IMR-90 (cell line): ENCODE measurements at regions not wholly inside any gene's neighbourhood (a gene's known extent, or its start where the extent isn't known, plus 50 kb on each side); places are given as distances from the start of the nearest gene placed in this dataset.

Source experiments
- ATAC-seq: fragments of 200-7000 bp; cut with Tn5 transposase; 2 replicates; pipeline ENCODE4 v1.9.1; 2020; ENCODE audit warnings: low read depth, mild to moderate bottlenecking, moderate library complexity
- BruUV-seq: library from RNA; stranded (reverse); fragments of 400-500 nt; replicated peaks from 2 replicates; lab custom pipeline; 2021; lab: Mats Ljungman, UMichigan
- CTCF ChIA-PET: fragments of 300-600 bp; formaldehyde crosslinking; extraction: SDS; loops from one replicate; lab custom pipeline; 2021; ENCODE audit warnings: antibody characterized with exemption; lab: Yijun Ruan, JAX
- POLR2A ChIA-PET: fragments of 300-600 bp; sonication (Branson Sonifier 250); formaldehyde crosslinking; loops from one replicate; lab custom pipeline; 2022; ENCODE audit warnings: antibody characterized with exemption; ENCODE audit not compliant: unreplicated experiment; lab: Charles Lee
- DNase-seq: peaks from one replicate; pipeline ENCODE4 v3.0.0; 2013
- H2AFZ ChIP-seq: replicated peaks from 2 replicates; pipeline ENCODE3; 2013; ENCODE audit warnings: low read length, mild to moderate bottlenecking; ENCODE audit not compliant: poor library complexity
- H2AK5ac ChIP-seq: 2 replicates; pipeline ENCODE4 v1.6.1; 2013; ENCODE audit warnings: low read depth, low read length, inconsistent platforms
- H2AK9ac ChIP-seq: replicated peaks from 2 replicates; pipeline ENCODE3; 2013; ENCODE audit warnings: mild to moderate bottlenecking, low read depth, low read length, moderate library complexity; ENCODE audit not compliant: poor library complexity
- H2BK120ac ChIP-seq: 2 replicates; pipeline ENCODE4 v1.6.1; 2013; ENCODE audit warnings: low read depth, low read length, inconsistent platforms
- H2BK15ac ChIP-seq: 3 replicates; pipeline ENCODE4 v1.6.1; 2013; ENCODE audit warnings: low read depth, low read length, inconsistent platforms
- H2BK20ac ChIP-seq: 2 replicates; pipeline ENCODE4 v1.6.1; 2013; ENCODE audit warnings: low read depth, mild to moderate bottlenecking, inconsistent platforms, low read length, moderate library complexity
- H2BK5ac ChIP-seq: 2 replicates; pipeline ENCODE4 v1.6.1; 2013; ENCODE audit warnings: mild to moderate bottlenecking, low read depth, low read length, inconsistent platforms; ENCODE audit not compliant: poor library complexity, severe bottlenecking
- H3K14ac ChIP-seq: replicated peaks from 2 replicates; pipeline ENCODE4 v1.6.1; 2013; ENCODE audit warnings: low read depth, low read length, inconsistent platforms
- H3K18ac ChIP-seq: 2 replicates; pipeline ENCODE4 v1.6.1; 2013; ENCODE audit warnings: low read depth, low read length, control low read depth
- H3K23ac ChIP-seq: 2 replicates; pipeline ENCODE4 v1.6.1; 2013; ENCODE audit warnings: low read depth, low read length, inconsistent platforms
- H3K27ac ChIP-seq: 2 replicates; pipeline ENCODE4 v1.5.1; 2013; ENCODE audit warnings: mild to moderate bottlenecking, control low read depth, low read length; ENCODE audit not compliant: insufficient read depth
- H3K27me3 ChIP-seq: 2 replicates; pipeline ENCODE4 v1.6.1; 2013; ENCODE audit warnings: low read length; ENCODE audit not compliant: control insufficient read depth, insufficient read depth
- H3K36me3 ChIP-seq: 2 replicates; pipeline ENCODE4 v1.6.1; 2013; ENCODE audit warnings: low read length, mixed read lengths; ENCODE audit not compliant: control insufficient read depth, insufficient read depth
- H3K4ac ChIP-seq: 2 replicates; pipeline ENCODE4 v1.6.1; 2013; ENCODE audit warnings: low read depth, low read length, inconsistent platforms
- H3K4me1 ChIP-seq: 2 replicates; pipeline ENCODE4 v1.6.1; 2013; ENCODE audit warnings: low read length, mixed read lengths; ENCODE audit not compliant: control insufficient read depth, insufficient read depth
- H3K4me2 ChIP-seq: 2 replicates; pipeline ENCODE4 v1.6.1; 2013; ENCODE audit warnings: low read depth, mild to moderate bottlenecking, control low read depth, low read length, moderate library complexity
- H3K4me3 ChIP-seq: 2 replicates; pipeline ENCODE4 v1.5.1; 2013; ENCODE audit warnings: low read depth, mild to moderate bottlenecking, control low read depth, low read length, moderate library complexity; ENCODE audit not compliant: insufficient read depth
- H3K56ac ChIP-seq: 2 replicates; pipeline ENCODE4 v1.6.1; 2013; ENCODE audit warnings: low read length, inconsistent platforms; ENCODE audit not compliant: insufficient read depth; ENCODE audit errors: extremely low read depth
- H3K79me1 ChIP-seq, 2 experiments: 2 replicates each; pipeline ENCODE4 v1.6.1; 2013; ENCODE audit warnings: low read length in 2 of 2, inconsistent platforms in 1 of 2, low read depth in 1 of 2
- H3K9ac ChIP-seq: 2 replicates; pipeline ENCODE4 v1.6.1; 2013; ENCODE audit warnings: low read depth, low read length, control low read depth
- H3K9me1 ChIP-seq: 2 replicates; pipeline ENCODE4 v1.6.1; 2013; ENCODE audit warnings: low read length, inconsistent platforms; ENCODE audit not compliant: insufficient read depth
- H3K9me3 ChIP-seq: 2 replicates; pipeline ENCODE4 v1.6.1; 2013; ENCODE audit warnings: low read length; ENCODE audit not compliant: control insufficient read depth, insufficient read depth
- H4K20me1 ChIP-seq: 2 replicates; pipeline ENCODE4 v1.6.1; 2013; ENCODE audit warnings: low read length, inconsistent platforms; ENCODE audit not compliant: insufficient read depth
- H4K5ac ChIP-seq: 2 replicates; pipeline ENCODE4 v1.6.1; 2013; ENCODE audit warnings: mild to moderate bottlenecking, low read depth, low read length, control low read depth
- H4K8ac ChIP-seq, 2 experiments: 2 replicates each; pipeline ENCODE4 v1.6.1; 2013; ENCODE audit warnings: low read depth in 2 of 2, low read length in 2 of 2, control low read depth in 1 of 2, inconsistent platforms in 1 of 2
- H4K91ac ChIP-seq: 2 replicates; pipeline ENCODE4 v1.6.1; 2013; ENCODE audit warnings: low read depth, low read length, inconsistent platforms; ENCODE audit not compliant: insufficient read depth
- MAZ ChIP-seq: IDR thresholded peaks from 2 replicates; pipeline ENCODE4 v1.6.1; 2012; ENCODE audit warnings: low read depth, mild to moderate bottlenecking, low read length, improper control_type of control experiment, moderate library complexity, borderline replicate concordance
- MXI1 ChIP-seq: IDR thresholded peaks from 2 replicates; pipeline ENCODE4 v1.6.1; 2012; ENCODE audit warnings: low read depth, mild to moderate bottlenecking, low read length, moderate library complexity, borderline replicate concordance
- POLR2A ChIP-seq: IDR thresholded peaks from 2 replicates; pipeline ENCODE4 v1.6.1; 2012; ENCODE audit warnings: mild to moderate bottlenecking, low read depth, low read length
- RFX5 ChIP-seq: IDR thresholded peaks from 2 replicates; pipeline ENCODE4 v1.8.0; 2012; ENCODE audit warnings: low read depth, mild to moderate bottlenecking, low read length, moderate library complexity
- SMC3 ChIP-seq: fragments of 150-350 bp; IDR thresholded peaks from 2 replicates; pipeline ENCODE4 v1.6.1; 2016; ENCODE audit warnings: low read depth, mild to moderate bottlenecking, antibody characterized with exemption, low read length, moderate library complexity
- WGBS, 2 experiments: methylation state at CpG; one replicate each; pipeline versions ENCODE4 v1.1.5 to v1.1.7; 2013; ENCODE audit warnings: missing lambda C conversion rate in 2 of 2; ENCODE audit not compliant: insufficient read length in 1 of 2; ENCODE audit errors: extremely low coverage in 2 of 2; 5-methylcytosine and 5-hydroxymethylcytosine counted together
- dilution Hi-C: fragments of 300-500 bp; cut with HindIII; formaldehyde crosslinking; loops from one replicate; pipeline ENCODE4 v1.14.3; 2018; ENCODE audit warnings: low sequenced_read_pairs; ENCODE audit not compliant: unreplicated experiment
- in situ Hi-C: fragments of 300-500 bp; cut with MboI; formaldehyde crosslinking; loops from 3 replicates; pipeline ENCODE4 v1.14.3; 2019; ENCODE audit warnings: low sequenced_read_pairs, inconsistent platforms, mixed read lengths
- intact Hi-C: fragments of 100-400 bp; cut with micrococcal nuclease; formaldehyde crosslinking; loops from 2 replicates; pipeline ENCODE4 v1.10.0; 2022

DNA sequence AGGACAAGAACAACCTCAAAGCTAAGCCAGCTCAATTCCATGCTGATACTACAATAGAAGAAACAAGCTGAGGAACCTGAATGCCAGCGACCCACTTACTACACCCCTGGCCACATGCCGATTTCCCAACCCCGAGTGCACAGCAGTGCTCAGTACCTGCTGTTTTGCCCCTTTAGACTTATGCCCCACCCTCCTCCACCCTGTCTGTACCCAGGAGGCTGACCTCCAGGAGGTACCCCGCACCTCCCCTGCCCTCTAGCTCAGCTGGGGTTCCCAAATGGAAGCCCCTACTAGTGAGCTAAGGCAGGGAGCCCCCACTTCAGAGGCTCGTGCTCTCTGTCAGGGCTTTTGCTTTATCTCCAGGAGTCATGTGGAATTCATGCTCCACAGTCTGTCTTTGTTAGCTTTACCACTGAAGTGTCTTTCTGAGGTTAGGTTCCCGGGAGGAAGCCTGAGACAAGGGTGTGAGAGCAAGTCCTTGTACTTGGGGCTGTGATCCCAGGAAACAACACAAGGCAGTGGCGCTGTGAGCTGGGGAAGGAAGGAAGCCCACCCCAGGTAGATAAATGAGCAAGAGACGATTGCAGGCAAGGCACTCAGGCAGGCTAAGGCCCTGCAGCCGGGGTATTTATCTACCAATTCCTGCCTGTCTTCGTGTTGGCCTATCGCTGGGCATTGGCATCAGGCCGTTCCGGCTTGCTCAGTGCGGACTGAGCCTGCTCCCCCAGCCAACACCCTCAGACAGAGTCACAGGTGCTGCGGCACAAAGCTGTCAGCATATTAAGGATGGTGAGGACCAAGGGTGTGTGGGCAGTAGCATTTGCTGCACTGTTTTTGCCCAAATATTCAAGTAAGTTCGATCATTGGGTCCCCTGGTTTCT is 220.5 kb downstream of the CYP26B1 start:
- peaks cover 10% of the 10 kb centered on the region for H3K27me3 ChIP-seq
- no peaks in the 10 kb centered on the region for H3K36me3 ChIP-seq
- H3K4ac ChIP-seq, result no peak overlapping the region
- no peak overlapping the region for H2BK120ac ChIP-seq
- TF ChIP-seq MXI1 (no peak), POLR2A (no peak), RFX5 (no peak), SMC3 (no peak), MAZ (no peak)
- H3K23ac ChIP-seq, result no peak overlapping the region
- no peaks in the 10 kb centered on the region; the same call in 1 of the 2 replicates for H4K20me1 ChIP-seq
- H3K79me1 ChIP-seq, result no peaks in the 10 kb centered on the region
- no peak overlapping the region for H2AK5ac ChIP-seq
- no TSS peak for BruUV-seq
- H2BK5ac ChIP-seq, result no peak overlapping the region
- H2AK9ac ChIP-seq, result no peak overlapping the region
- H3K4me1 ChIP-seq, result no peaks in the 10 kb centered on the region
- H3K18ac ChIP-seq, result no peak overlapping the region
- no peak overlapping the region for H3K4me2 ChIP-seq
- H3K9me3 ChIP-seq, result no peaks in the 10 kb centered on the region
- no peak overlapping the region for H4K8ac ChIP-seq
- no peak overlapping the region for H4K5ac ChIP-seq
- no peak overlapping the region for H3K56ac ChIP-seq
- H2AFZ ChIP-seq, result no peak overlapping the region
- H2BK15ac ChIP-seq, result no peak overlapping the region
- H3K27ac ChIP-seq, result no peak overlapping the region
- intact Hi-C loops, result loop anchor here (5.0 kb wide), 1 partner anchor 820 kb away; no protein-coding TSS in a partner anchor
- no peak for DNase-seq
- no peak for ATAC-seq
- no peaks in the 10 kb centered on the region for H3K9me1 ChIP-seq
- H3K4me3 ChIP-seq, result no peak overlapping the region
- CTCF ChIA-PET, result interaction anchor here (0.6 to 1.8 kb wide), 2 partner anchors 17 to 223 kb away, joined by 3 to 7 read pairs; no protein-coding TSS in a partner anchor
- WGBS, 2 experiments, result 40% methylated on average over 1 of the region's 16 CpGs; no CpG with 5 or more reads in 1 of the 2 experiments
- dilution Hi-C loops, result no loop called here
- no peak overlapping the region for H4K91ac ChIP-seq
- no peak overlapping the region for H2BK20ac ChIP-seq
- POLR2A ChIA-PET, result no interaction called here
- H3K14ac ChIP-seq, result no peak overlapping the region
- no peak overlapping the region for H3K9ac ChIP-seq
- in situ Hi-C loops, result loop anchor here (10.0 kb wide), 3 partner anchors 228 to 818 kb away; no protein-coding TSS in a partner anchor
